Activated T-cell treated with anti-CD3 and anti-CD28 coated beads for 48 hours (primary cell): ENCODE measurements at regions not wholly inside any gene's neighbourhood (a gene's known extent, or its start where the extent isn't known, plus 50 kb on each side); places are given as distances from the start of the nearest gene placed in this dataset.

Experiments
- DNase-seq: peaks from one replicate; pipeline ENCODE4 v3.0.0-alpha.2; 2020; ENCODE audit warnings: low read depth

GRCh38 chr5:124645396-124645795 lies 101.0 kb downstream of the ZNF608 start:
- no peak for DNase-seq

- no peak for DNase-seq
Measured at GRCh38 chr5:124644582-124644981, 101.9 kb downstream of the ZNF608 start.

- no peak for DNase-seq
Measured at GRCh38 chr5:124644138-124644537, 102.3 kb downstream of the ZNF608 start.

- no peak for DNase-seq
Measured at GRCh38 chr5:124643336-124643735, 103.1 kb downstream of the ZNF608 start.

GRCh38 chr5:124642151-124642550 lies 104.3 kb downstream of the ZNF608 start:
- no peak for DNase-seq

- no peak for DNase-seq
Measured at GRCh38 chr5:124641154-124641792, 105.2 kb downstream of the ZNF608 start.

- DNase-seq = no peak
Measured at GRCh38 chr5:124639095-124639665, 107.3 kb downstream of the ZNF608 start.

- DNase-seq = no peak
Measured at GRCh38 chr5:124637011-124637410, 109.4 kb downstream of the ZNF608 start.

GRCh38 chr5:124634741-124635323 lies 111.6 kb downstream of the ZNF608 start:
- DNase-seq = no peak

- no peak for DNase-seq
Measured at GRCh38 chr5:124634228-124634739, 112.2 kb downstream of the ZNF608 start.

GRCh38 chr5:124633209-124633608 lies 113.2 kb downstream of the ZNF608 start:
- no peak for DNase-seq

- no peak for DNase-seq
Measured at GRCh38 chr5:124631874-124632550, 114.4 kb downstream of the ZNF608 start.

GRCh38 chr5:124630767-124631704 lies 115.4 kb downstream of the ZNF608 start:
- no peak for DNase-seq

GRCh38 chr5:124628721-124629596 lies 117.5 kb downstream of the ZNF608 start:
- DNase-seq = no peak

GRCh38 chr5:124627815-124628595 lies 118.4 kb downstream of the ZNF608 start:
- no peak for DNase-seq

GRCh38 chr5:124626053-124626452 lies 120.4 kb downstream of the ZNF608 start:
- no peak for DNase-seq

- no peak for DNase-seq
Measured at GRCh38 chr5:124623265-124623664, 123.2 kb downstream of the ZNF608 start.

GRCh38 chr5:124622851-124623250 lies 123.6 kb downstream of the ZNF608 start:
- no peak for DNase-seq

- no peak for DNase-seq
Measured at GRCh38 chr5:124621279-124621678, 125.2 kb downstream of the ZNF608 start.

GRCh38 chr5:124620743-124621142 lies 125.7 kb downstream of the ZNF608 start:
- DNase-seq = no peak
